Neuronal stem cell (in vitro differentiated cells): ENCODE measurements at regions not wholly inside any gene's neighbourhood (a gene's known extent, or its start where the extent isn't known, plus 50 kb on each side); places are given as distances from the start of the nearest gene placed in this dataset.
A peak's percentile ranks its signal among the peaks of the same experiment; 100 is the strongest.
"Not testable (repeated sequence)": the region's sequence is repeated elsewhere in the genome, so short reads cannot be mapped to it uniquely, and the experiment has no call there.

ENCODE experiments used
- DNase-seq: peaks from one replicate; pipeline ENCODE4 v3.0.0-alpha.2; 2013; ENCODE audit warnings: low spot score
- H2AFZ ChIP-seq: one replicate; pipeline ENCODE4 v1.6.1; 2013; ENCODE audit warnings: mild to moderate bottlenecking, low read length, inconsistent platforms
- H2AK5ac ChIP-seq: 2 replicates; pipeline ENCODE4 v1.6.1; 2013; ENCODE audit warnings: low read depth, mild to moderate bottlenecking, inconsistent platforms, low read length, moderate library complexity, mixed read lengths
- H2BK120ac ChIP-seq: 2 replicates; pipeline ENCODE4 v1.6.1; 2013; ENCODE audit warnings: low read depth, mild to moderate bottlenecking, inconsistent platforms, low read length, moderate library complexity, mixed read lengths
- H2BK12ac ChIP-seq: one replicate; pipeline ENCODE4 v1.6.1; 2013; ENCODE audit warnings: low read length, inconsistent platforms
- H2BK15ac ChIP-seq: 2 replicates; pipeline ENCODE4 v1.6.1; 2013; ENCODE audit warnings: mild to moderate bottlenecking, low read length, inconsistent platforms, mixed read lengths
- H2BK5ac ChIP-seq: one replicate; pipeline ENCODE4 v1.6.1; 2013; ENCODE audit warnings: inconsistent platforms, mild to moderate bottlenecking, low read length, moderate library complexity
- H3K14ac ChIP-seq: one replicate; pipeline ENCODE4 v1.6.1; 2013; ENCODE audit warnings: low read length, inconsistent platforms
- H3K18ac ChIP-seq: 2 replicates; pipeline ENCODE4 v1.6.1; 2013; ENCODE audit warnings: low read length, inconsistent platforms
- H3K23ac ChIP-seq: 2 replicates; pipeline ENCODE4 v1.6.1; 2013; ENCODE audit warnings: low read depth, mild to moderate bottlenecking, mixed read lengths, low read length, inconsistent platforms; ENCODE audit not compliant: poor library complexity
- H3K27ac ChIP-seq: replicated peaks from 3 replicates; pipeline ENCODE4 v1.5.1; 2013; ENCODE audit warnings: low read length, inconsistent platforms
- H3K27me3 ChIP-seq, 3 experiments: 2 replicates each; pipeline ENCODE4 v1.6.1; 2013; ENCODE audit warnings: low read length in 3 of 3, mild to moderate bottlenecking in 2 of 3, inconsistent platforms in 1 of 3, low read depth in 1 of 3, mixed read lengths in 1 of 3, moderate library complexity in 1 of 3; ENCODE audit not compliant: control insufficient read depth in 3 of 3, insufficient read depth in 3 of 3
- H3K36me3 ChIP-seq, 2 donors: replicated peaks in 1 of 2; 2 replicates each; pipeline ENCODE4 v1.6.1; 2013; ENCODE audit warnings: low read length in 2 of 2; ENCODE audit not compliant: control insufficient read depth in 2 of 2, insufficient read depth in 2 of 2
- H3K4ac ChIP-seq: 2 replicates; pipeline ENCODE4 v1.6.1; 2013; ENCODE audit warnings: inconsistent platforms, mild to moderate bottlenecking, low read length, moderate library complexity
- H3K4me1 ChIP-seq, 2 donors: 1 replicate in 1 of 2; 2 replicates in 1 of 2; pipeline ENCODE4 v1.6.1; 2013; ENCODE audit warnings: low read length in 2 of 2, low read depth in 1 of 2; ENCODE audit not compliant: control insufficient read depth in 2 of 2, insufficient read depth in 1 of 2
- H3K4me2 ChIP-seq: one replicate; pipeline ENCODE4 v1.6.1; 2013; ENCODE audit warnings: mild to moderate bottlenecking, low read length, inconsistent platforms; ENCODE audit not compliant: insufficient read depth, poor library complexity, severe bottlenecking
- H3K4me3 ChIP-seq, 2 donors: 2 replicates each; pipeline ENCODE4 v1.5.1; 2013; ENCODE audit warnings: low read length in 2 of 2, mild to moderate bottlenecking in 2 of 2, inconsistent platforms in 1 of 2, moderate library complexity in 1 of 2
- H3K79me1 ChIP-seq: one replicate; pipeline ENCODE4 v1.6.1; 2013; ENCODE audit warnings: low read depth, mild to moderate bottlenecking, inconsistent platforms, low read length, moderate library complexity
- H3K9ac ChIP-seq: one replicate; pipeline ENCODE4 v1.6.1; 2013; ENCODE audit warnings: mild to moderate bottlenecking, low read depth, low read length, inconsistent platforms; ENCODE audit not compliant: poor library complexity
- H3K9me3 ChIP-seq, 2 donors: replicated peaks in 1 of 2; 2 replicates each; pipeline versions ENCODE3 to v1.6.1; 2013; ENCODE audit warnings: low read length in 2 of 2, mild to moderate bottlenecking in 2 of 2, inconsistent platforms in 1 of 2, low read depth in 1 of 2, mixed read lengths in 1 of 2, moderate library complexity in 1 of 2; ENCODE audit not compliant: control insufficient read depth in 2 of 2, insufficient read depth in 1 of 2
- H4K8ac ChIP-seq: one replicate; pipeline ENCODE4 v1.6.1; 2013; ENCODE audit warnings: low read depth, mild to moderate bottlenecking, inconsistent platforms, low read length, moderate library complexity
- H4K91ac ChIP-seq: one replicate; pipeline ENCODE4 v1.6.1; 2013; ENCODE audit warnings: low read length, low read depth, mild to moderate bottlenecking, inconsistent platforms; ENCODE audit not compliant: poor library complexity
- WGBS, 2 donors: extraction: QIAGEN DNeasy Blood & Tissue Kit; methylation state at CpG; one replicate each; pipeline ENCODE4 v1.1.7; 2013; ENCODE audit warnings: missing lambda C conversion rate in 2 of 2, mixed read lengths in 1 of 2; ENCODE audit not compliant: insufficient read length in 2 of 2, insufficient replicate concordance in 1 of 2; ENCODE audit errors: extremely low coverage in 2 of 2; 5-methylcytosine and 5-hydroxymethylcytosine counted together

- H2BK5ac ChIP-seq, H3K9ac ChIP-seq, H3K79me1 ChIP-seq, H2BK15ac ChIP-seq, H3K18ac ChIP-seq, DNase-seq, H3K4me3 ChIP-seq, H2AK5ac ChIP-seq, H3K9me3 ChIP-seq, H3K4ac ChIP-seq, H2BK120ac ChIP-seq, H3K27me3 ChIP-seq, H3K14ac ChIP-seq, H3K4me1 ChIP-seq, H2BK12ac ChIP-seq, H3K4me2 ChIP-seq, H3K36me3 ChIP-seq, H3K27ac ChIP-seq, H4K8ac ChIP-seq, H4K91ac ChIP-seq, H3K23ac ChIP-seq, H2AFZ ChIP-seq: not testable (repeated sequence)
- WGBS, 2 donors = no CpG with 5 or more reads among the region's 15 CpGs
Observed at GRCh38 chr2:139410833-139411174, 630.6 kb upstream of the NXPH2 start.

GRCh38 chr2:139410147-139410832, 630.1 kb upstream of the NXPH2 start:
- H2BK12ac ChIP-seq, H3K79me1 ChIP-seq, H4K8ac ChIP-seq, H3K27me3 ChIP-seq, H3K27ac ChIP-seq, H3K36me3 ChIP-seq, H2BK5ac ChIP-seq, H3K4me1 ChIP-seq, H2BK15ac ChIP-seq, H3K14ac ChIP-seq, H3K9ac ChIP-seq, H2AFZ ChIP-seq, H3K4ac ChIP-seq, H3K23ac ChIP-seq, H2AK5ac ChIP-seq, DNase-seq, H2BK120ac ChIP-seq, H3K18ac ChIP-seq, H3K4me2 ChIP-seq, H3K4me3 ChIP-seq, H3K9me3 ChIP-seq, H4K91ac ChIP-seq: not testable (repeated sequence)
- WGBS, 2 donors = no CpG with 5 or more reads among the region's 45 CpGs

DNA sequence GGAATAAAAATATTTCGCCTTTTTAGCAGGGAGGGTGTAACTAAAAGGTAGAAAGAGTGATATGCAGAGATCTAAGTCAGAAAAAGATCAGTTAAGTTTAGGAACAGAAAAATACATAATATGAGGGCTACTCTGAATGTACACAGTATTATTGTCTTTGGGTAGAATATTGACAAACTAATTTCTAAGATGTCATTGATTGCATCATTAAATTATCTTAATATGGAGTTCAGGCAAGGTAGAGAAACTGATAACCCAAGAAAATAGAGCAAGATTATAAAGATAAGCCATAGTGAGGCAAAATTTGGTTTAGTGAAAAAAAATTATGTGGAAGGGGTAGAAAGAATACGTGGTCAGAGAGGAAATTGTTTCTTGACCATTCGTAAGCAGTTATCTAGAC, 629.0 kb upstream of the NXPH2 start:
- no peak overlapping the region for H4K91ac ChIP-seq
- H2AFZ ChIP-seq = no peak overlapping the region

DNA sequence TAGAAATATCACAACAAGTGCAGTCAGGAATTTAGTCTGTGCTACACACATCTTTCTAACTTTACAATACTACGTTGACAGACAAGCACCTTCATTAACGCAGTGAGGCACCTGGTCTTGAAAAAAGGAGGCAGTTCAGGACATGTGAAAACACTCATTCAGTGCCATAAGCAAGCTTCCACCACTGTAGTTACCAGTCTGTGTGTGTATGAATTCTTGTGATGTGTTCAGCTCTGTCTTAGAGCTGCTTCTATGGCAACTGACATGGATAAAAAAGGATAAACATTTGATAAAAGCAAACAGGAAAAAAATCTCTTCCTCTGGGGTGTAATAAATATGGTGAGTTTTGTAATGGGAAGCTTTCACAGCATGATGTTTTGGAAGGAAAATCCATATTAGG, 623.8 kb upstream of the NXPH2 start:
- no peak overlapping the region for H4K8ac ChIP-seq

More for the DNA sequence above, 629.0 kb upstream of the NXPH2 start:
- Histone ChIP-seq H3K9ac (no peak overlapping the region), H2BK120ac (no peak overlapping the region), H3K4ac (no peak overlapping the region), H3K9me3 (no peaks in the 10 kb centered on the region), H3K23ac (no peak overlapping the region), H3K79me1 (no peaks in the 10 kb centered on the region), H2BK15ac (no peak overlapping the region), H3K4me3 (no peak overlapping the region), H2BK5ac (no peak overlapping the region), H3K4me1 (no peaks in the 10 kb centered on the region), H3K27ac (no peak overlapping the region), H3K4me2 (no peak overlapping the region), H3K18ac (no peak overlapping the region), H2BK12ac (no peak overlapping the region), H2AK5ac (no peak overlapping the region), H3K36me3 (no peaks in the 10 kb centered on the region), H4K8ac (peak overlapping the region; percentile 96), H3K14ac (no peak overlapping the region), H3K27me3 (no peaks in the 10 kb centered on the region)
- 100% methylated on average over 1 of the region's 3 CpGs; no CpG with 5 or more reads in 1 of the 2 donors for WGBS, 2 donors
- DNase-seq = no peak

More for the DNA sequence above, 623.8 kb upstream of the NXPH2 start:
- H2AK5ac ChIP-seq = no peak overlapping the region
- DNase-seq = no peak
- H3K18ac ChIP-seq = no peak overlapping the region
- no peaks in the 10 kb centered on the region for H3K9me3 ChIP-seq
- no peaks in the 10 kb centered on the region for H3K4me1 ChIP-seq
- no CpG with 5 or more reads among the region's 2 CpGs for WGBS, 2 donors
- H2AFZ ChIP-seq = no peak overlapping the region
- no peak overlapping the region for H2BK120ac ChIP-seq
- no peaks in the 10 kb centered on the region for H3K27me3 ChIP-seq
- H3K4me3 ChIP-seq = no peak overlapping the region
- H4K91ac ChIP-seq = no peak overlapping the region
- no peak overlapping the region for H3K9ac ChIP-seq
- no peaks in the 10 kb centered on the region for H3K36me3 ChIP-seq
- H2BK15ac ChIP-seq = no peak overlapping the region
- H2BK12ac ChIP-seq = no peak overlapping the region
- H2BK5ac ChIP-seq = no peak overlapping the region
- no peak overlapping the region for H3K23ac ChIP-seq
- H3K27ac ChIP-seq = no peak overlapping the region
- no peaks in the 10 kb centered on the region for H3K79me1 ChIP-seq
- no peak overlapping the region for H3K4me2 ChIP-seq
- no peak overlapping the region for H3K4ac ChIP-seq
- H3K14ac ChIP-seq = no peak overlapping the region
